ENCODE measurements at regions not wholly inside any gene's neighbourhood (a gene's known extent, or its start where the extent isn't known, plus 50 kb on each side); places are given as distances from the start of the nearest gene placed in this dataset.

GRCh38 chr10:4707221-4707620 lies 118.8 kb upstream of the AKR1E2 start:
- DNase-seq (ENCODE audit: insufficient read length) = no peak
- no peak for TF ChIP-seq TAF1 (IDR thresholded peaks at IDR 0.05; ENCODE audit: borderline replicate concordance, low read depth, low read length)
- TF ChIP-seq POLR2A (IDR thresholded peaks at IDR 0.05; ENCODE audit: low read depth, low read length) = no peak
- TF ChIP-seq POLR2AphosphoS5 (IDR thresholded peaks at IDR 0.05; ENCODE audit: low read depth, low read length) = no peak
- no peak for FAIRE-seq

- no peak for FAIRE-seq
Measured at GRCh38 chr10:4704034-4704545, 121.9 kb upstream of the AKR1E2 start.

GRCh38 chr10:4701016-4701415 lies 125.0 kb upstream of the AKR1E2 start:
- no peak for FAIRE-seq
- no peak for DNase-seq (ENCODE audit: insufficient read length)
- TF ChIP-seq TAF1 (IDR thresholded peaks at IDR 0.05; ENCODE audit: borderline replicate concordance, low read depth, low read length) = no peak
- TF ChIP-seq POLR2A (IDR thresholded peaks at IDR 0.05; ENCODE audit: low read depth, low read length) = no peak
- TF ChIP-seq POLR2AphosphoS5 (IDR thresholded peaks at IDR 0.05; ENCODE audit: low read depth, low read length) = no peak

More at GRCh38 chr10:4704034-4704545, 121.9 kb upstream of the AKR1E2 start:
- TF ChIP-seq POLR2AphosphoS5 (IDR thresholded peaks at IDR 0.05; ENCODE audit: low read depth, low read length) (no peak), POLR2A (IDR thresholded peaks at IDR 0.05; ENCODE audit: low read depth, low read length) (no peak), TAF1 (IDR thresholded peaks at IDR 0.05; ENCODE audit: borderline replicate concordance, low read depth, low read length) (no peak)
- no peak for DNase-seq (ENCODE audit: insufficient read length)

DNA sequence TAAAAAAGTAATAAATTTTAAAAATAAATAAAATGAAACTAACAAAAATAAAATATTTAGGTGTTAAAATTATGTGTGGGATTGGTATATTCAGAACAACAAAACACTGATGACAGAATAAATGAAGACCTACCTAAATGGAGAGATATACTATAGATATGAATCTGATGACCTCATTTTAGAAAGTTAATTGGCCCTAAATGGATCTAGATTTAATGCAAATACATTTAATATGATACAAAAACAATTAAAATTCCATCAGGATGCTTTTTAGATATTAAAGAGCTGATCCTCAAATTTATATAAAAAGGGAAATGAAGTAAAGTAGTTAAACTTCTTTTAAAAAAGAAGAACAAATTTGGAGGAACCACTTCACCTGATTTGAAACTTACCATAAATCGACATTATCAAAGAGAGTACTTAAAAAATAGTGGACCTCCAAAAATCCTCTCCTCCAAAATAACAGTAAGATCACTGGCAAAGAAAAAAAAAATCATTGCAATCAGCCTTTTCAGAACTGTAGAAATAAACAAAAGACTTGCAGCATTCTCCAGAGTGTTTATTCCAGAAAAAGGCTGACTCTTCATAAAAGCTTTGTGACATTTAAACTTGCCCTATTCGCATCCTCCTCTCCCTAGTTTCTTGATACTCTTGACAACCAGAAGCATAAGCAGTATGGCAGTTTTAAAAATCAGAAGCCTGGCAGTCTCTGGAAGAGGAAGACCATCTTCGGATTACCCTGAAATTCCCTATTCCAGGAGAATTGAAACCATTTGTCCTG lies 125.9 kb upstream of the AKR1E2 start:
- TF ChIP-seq TAF1 (IDR thresholded peaks at IDR 0.05; ENCODE audit: borderline replicate concordance, low read depth, low read length) (no peak), POLR2AphosphoS5 (IDR thresholded peaks at IDR 0.05; ENCODE audit: low read depth, low read length) (no peak), POLR2A (IDR thresholded peaks at IDR 0.05; ENCODE audit: low read depth, low read length) (no peak)
- no peak for DNase-seq (ENCODE audit: insufficient read length)
- no peak for FAIRE-seq

GRCh38 chr10:4698075-4698474 lies 127.9 kb upstream of the AKR1E2 start:
- DNase-seq (ENCODE audit: insufficient read length) (no peak), FAIRE-seq (no peak)
- TF ChIP-seq TAF1 (IDR thresholded peaks at IDR 0.05; ENCODE audit: borderline replicate concordance, low read depth, low read length) (no peak), POLR2A (IDR thresholded peaks at IDR 0.05; ENCODE audit: low read depth, low read length) (no peak), POLR2AphosphoS5 (IDR thresholded peaks at IDR 0.05; ENCODE audit: low read depth, low read length) (no peak)

- TF ChIP-seq POLR2AphosphoS5 (IDR thresholded peaks at IDR 0.05; ENCODE audit: low read depth, low read length) (no peak), TAF1 (IDR thresholded peaks at IDR 0.05; ENCODE audit: borderline replicate concordance, low read depth, low read length) (no peak), POLR2A (IDR thresholded peaks at IDR 0.05; ENCODE audit: low read depth, low read length) (no peak)
- DNase-seq (ENCODE audit: insufficient read length) = no peak
- FAIRE-seq = no peak
Measured at GRCh38 chr10:4696186-4696585, 129.8 kb upstream of the AKR1E2 start.

- DNase-seq (ENCODE audit: insufficient read length) (no peak), FAIRE-seq (no peak)
- TF ChIP-seq TAF1 (IDR thresholded peaks at IDR 0.05; ENCODE audit: borderline replicate concordance, low read depth, low read length) = no peak
- no peak for TF ChIP-seq POLR2A (IDR thresholded peaks at IDR 0.05; ENCODE audit: low read depth, low read length)
- no peak for TF ChIP-seq POLR2AphosphoS5 (IDR thresholded peaks at IDR 0.05; ENCODE audit: low read depth, low read length)
Measured at GRCh38 chr10:4693967-4694366, 132.0 kb upstream of the AKR1E2 start.

GRCh38 chr10:4692206-4692605 lies 133.8 kb upstream of the AKR1E2 start:
- TF ChIP-seq POLR2A (IDR thresholded peaks at IDR 0.05; ENCODE audit: low read depth, low read length) = no peak
- no peak for TF ChIP-seq POLR2AphosphoS5 (IDR thresholded peaks at IDR 0.05; ENCODE audit: low read depth, low read length)
- TF ChIP-seq TAF1 (IDR thresholded peaks at IDR 0.05; ENCODE audit: borderline replicate concordance, low read depth, low read length) = no peak
- FAIRE-seq (no peak), DNase-seq (ENCODE audit: insufficient read length) (no peak)

DNA sequence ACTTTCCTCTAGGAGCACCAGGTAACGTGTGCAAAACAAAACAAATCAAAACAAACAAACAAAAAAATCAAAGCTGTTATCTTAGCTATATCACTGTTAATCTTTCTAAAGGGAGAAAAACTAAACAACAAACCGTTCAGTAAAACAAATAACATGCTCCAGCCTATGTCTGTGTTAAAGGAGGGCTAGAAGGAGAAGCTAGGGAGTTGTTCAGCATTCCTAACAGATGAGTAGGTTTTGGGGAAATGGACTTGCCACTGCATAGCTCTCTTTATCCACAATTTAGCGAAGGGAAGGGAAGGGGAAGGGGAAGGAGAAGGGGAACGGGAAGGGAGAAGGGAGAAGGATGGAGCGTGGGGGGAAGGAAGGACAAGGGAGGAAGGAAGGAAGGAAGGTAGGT lies 134.2 kb upstream of the AKR1E2 start:
- DNase-seq (ENCODE audit: insufficient read length) (no peak), FAIRE-seq (no peak)
- TF ChIP-seq POLR2A (IDR thresholded peaks at IDR 0.05; ENCODE audit: low read depth, low read length) (no peak), TAF1 (IDR thresholded peaks at IDR 0.05; ENCODE audit: borderline replicate concordance, low read depth, low read length) (no peak), POLR2AphosphoS5 (IDR thresholded peaks at IDR 0.05; ENCODE audit: low read depth, low read length) (no peak)

- DNase-seq (ENCODE audit: insufficient read length) (no peak), FAIRE-seq (no peak)
- TF ChIP-seq TAF1 (IDR thresholded peaks at IDR 0.05; ENCODE audit: borderline replicate concordance, low read depth, low read length) = no peak
- no peak for TF ChIP-seq POLR2A (IDR thresholded peaks at IDR 0.05; ENCODE audit: low read depth, low read length)
- TF ChIP-seq POLR2AphosphoS5 (IDR thresholded peaks at IDR 0.05; ENCODE audit: low read depth, low read length) = no peak
Measured at GRCh38 chr10:4691301-4691700, 134.7 kb upstream of the AKR1E2 start.

- TF ChIP-seq POLR2AphosphoS5 (IDR thresholded peaks at IDR 0.05; ENCODE audit: low read depth, low read length) = no peak
- no peak for TF ChIP-seq POLR2A (IDR thresholded peaks at IDR 0.05; ENCODE audit: low read depth, low read length)
- no peak for TF ChIP-seq TAF1 (IDR thresholded peaks at IDR 0.05; ENCODE audit: borderline replicate concordance, low read depth, low read length)
- DNase-seq (ENCODE audit: insufficient read length) (no peak), FAIRE-seq (no peak)
Measured at GRCh38 chr10:4688601-4689000, 137.4 kb upstream of the AKR1E2 start.

DNA sequence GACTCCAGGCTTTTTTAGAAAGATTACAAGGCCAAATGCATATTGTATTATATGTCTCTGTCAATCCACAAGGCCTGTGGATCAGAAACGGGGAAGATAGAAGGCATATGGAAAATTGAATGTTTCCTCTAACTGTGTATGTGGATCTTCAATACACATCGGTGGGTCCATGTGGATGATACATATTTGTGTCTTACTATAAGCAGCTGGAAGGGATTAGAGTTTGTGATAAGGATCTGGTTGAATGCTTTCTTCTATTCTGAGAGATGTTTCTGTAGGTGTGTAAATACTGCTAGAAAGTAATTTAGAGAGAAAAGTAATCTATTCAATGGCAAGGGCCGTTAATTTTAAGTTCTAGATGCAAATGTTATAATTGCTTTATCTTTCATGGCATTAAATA lies 137.8 kb upstream of the AKR1E2 start:
- TF ChIP-seq POLR2A (IDR thresholded peaks at IDR 0.05; ENCODE audit: low read depth, low read length) = no peak
- no peak for TF ChIP-seq POLR2AphosphoS5 (IDR thresholded peaks at IDR 0.05; ENCODE audit: low read depth, low read length)
- TF ChIP-seq TAF1 (IDR thresholded peaks at IDR 0.05; ENCODE audit: borderline replicate concordance, low read depth, low read length) = no peak
- DNase-seq (ENCODE audit: insufficient read length) (no peak), FAIRE-seq (no peak)

Measured in GM12892 (cell line).